ENCODE measurements at regions not wholly inside any gene's neighbourhood (a gene's known extent, or its start where the extent isn't known, plus 50 kb on each side); places are given as distances from the start of the nearest gene placed in this dataset.
"Not testable (repeated sequence)": the region's sequence is repeated elsewhere in the genome, so short reads cannot be mapped to it uniquely, and the experiment has no call there.

- TF ChIP-seq YY1 (IDR thresholded peaks at IDR 0.05; ENCODE audit: insufficient read depth, insufficient read length); ZNF274 (IDR thresholded peaks at IDR 0.05; ENCODE audit: low read depth, low read length): not testable (repeated sequence)
These were observed 1538.6 kb upstream of the PCDH10 start for GRCh38 chr4:131610517-131610916.
